SU-DHL-6 (cell line): ENCODE measurements at regions not wholly inside any gene's neighbourhood (a gene's known extent, or its start where the extent isn't known, plus 50 kb on each side); places are given as distances from the start of the nearest gene placed in this dataset.

Source experiments
- H2AFZ ChIP-seq: fragments of 200-600 bp; sonication (generic); 2 replicates; pipeline ENCODE4 v1.6.1; 2014; ENCODE audit warnings: low read depth, mild to moderate bottlenecking, moderate library complexity, mixed read lengths, antibody characterized with exemption, low read length; ENCODE audit not compliant: severe bottlenecking
- H3F3A ChIP-seq: fragments of 200-600 bp; shearing (Covaris generic); 2 replicates; pipeline ENCODE4 v1.6.0; 2016; ENCODE audit warnings: antibody characterized with exemption, mild to moderate bottlenecking; ENCODE audit not compliant: insufficient read depth
- H3K27ac ChIP-seq: fragments of 200-600 bp; sonication (generic); 2 replicates; pipeline ENCODE4 v1.5.1; 2016; ENCODE audit warnings: low read depth, mild to moderate bottlenecking, low read length, moderate library complexity, mixed read lengths
- H3K27me3 ChIP-seq: fragments of 200-600 bp; sonication (generic), shearing (Covaris generic); 2 replicates; pipeline ENCODE4 v1.6.0; 2014; ENCODE audit warnings: mild to moderate bottlenecking, low read length
- H3K36me3 ChIP-seq: fragments of 200-600 bp; sonication (generic); 2 replicates; pipeline ENCODE4 v1.6.1; 2014; ENCODE audit warnings: mild to moderate bottlenecking, low read length, mixed read lengths
- H3K4me2 ChIP-seq: fragments of 300-600, 200-600 bp; shearing (Covaris generic), sonication (generic); 2 replicates; pipeline ENCODE4 v1.6.0; 2014; ENCODE audit warnings: low read length, low read depth, mild to moderate bottlenecking; ENCODE audit not compliant: poor library complexity, severe bottlenecking
- H3K4me3 ChIP-seq: fragments of 200-600 bp; sonication (generic); 2 replicates; pipeline ENCODE4 v1.5.1; 2014; ENCODE audit warnings: antibody characterized with exemption, low read length, mild to moderate bottlenecking, mixed read lengths; ENCODE audit not compliant: insufficient read depth, poor library complexity, severe bottlenecking
- H3K79me2 ChIP-seq: fragments of 200-600 bp; sonication (generic); 2 replicates; pipeline ENCODE4 v1.6.1; 2014; ENCODE audit warnings: mild to moderate bottlenecking, low read length, moderate library complexity; ENCODE audit not compliant: insufficient read depth
- H3K9ac ChIP-seq: fragments of 200-600 bp; sonication (generic); 2 replicates; pipeline ENCODE4 v1.7.0; 2014; ENCODE audit warnings: mild to moderate bottlenecking, low read length
- H3K9me2 ChIP-seq: fragments of 200-600 bp; sonication (generic); replicated peaks from 2 replicates; pipeline ENCODE4 v1.6.1; 2014; ENCODE audit warnings: low read length; ENCODE audit not compliant: insufficient read depth
- H3K9me3 ChIP-seq: fragments of 200-600 bp; sonication (generic); 2 replicates; pipeline ENCODE4 v1.6.1; 2014; ENCODE audit warnings: low read length, mixed read lengths; ENCODE audit not compliant: insufficient read depth
- H4K20me1 ChIP-seq: fragments of 200-600 bp; sonication (generic); 2 replicates; pipeline ENCODE4 v1.6.1; 2014; ENCODE audit warnings: low read depth, mild to moderate bottlenecking, antibody characterized with exemption, low read length, moderate library complexity, mixed read lengths
- CTCF ChIP-seq: fragments of 200-600 bp; sonication (generic); IDR thresholded peaks from one replicate; pipeline ENCODE4 v1.5.1; 2017; ENCODE audit warnings: antibody characterized with exemption, mild to moderate bottlenecking, low read length, moderate library complexity; ENCODE audit not compliant: insufficient read depth, poor library complexity, severe bottlenecking
- EZH2phosphoT487 ChIP-seq: fragments of 200-600 bp; sonication (generic), shearing (Covaris generic); conservative IDR thresholded peaks from 2 replicates; pipeline ENCODE4 v1.6.1; 2018; ENCODE audit warnings: mild to moderate bottlenecking, antibody characterized with exemption, low read length, moderate library complexity, mixed read lengths

- Histone ChIP-seq H3K4me2 (no peak overlapping the region), H3K79me2 (no peaks in the 10 kb centered on the region), H3F3A (no peaks in the 10 kb centered on the region), H3K27ac (no peak overlapping the region), H3K36me3 (no peaks in the 10 kb centered on the region), H4K20me1 (no peaks in the 10 kb centered on the region), H3K9me2 (no peaks in the 10 kb centered on the region), H2AFZ (no peak overlapping the region), H3K9me3 (no peaks in the 10 kb centered on the region), H3K4me3 (no peak overlapping the region), H3K9ac (no peak overlapping the region), H3K27me3 (no peaks in the 10 kb centered on the region)
- no peak for TF ChIP-seq EZH2phosphoT487
- no peak for TF ChIP-seq CTCF
These were observed 132.4 kb upstream of the USP9X start for GRCh38 chrX:40952855-40953254.

GRCh38 chrX:40953369-40953768 is 131.9 kb upstream of the USP9X start:
- TF ChIP-seq EZH2phosphoT487 (no peak), CTCF (no peak)
- Histone ChIP-seq H3K27ac (no peak overlapping the region), H3K27me3 (no peaks in the 10 kb centered on the region), H3K9me3 (no peaks in the 10 kb centered on the region), H3K9ac (no peak overlapping the region), H3K4me2 (no peak overlapping the region), H4K20me1 (no peaks in the 10 kb centered on the region), H3K4me3 (no peak overlapping the region), H2AFZ (no peak overlapping the region), H3F3A (no peaks in the 10 kb centered on the region), H3K79me2 (no peaks in the 10 kb centered on the region), H3K9me2 (no peaks in the 10 kb centered on the region), H3K36me3 (no peaks in the 10 kb centered on the region)

- Histone ChIP-seq H4K20me1 (no peaks in the 10 kb centered on the region), H3K79me2 (no peaks in the 10 kb centered on the region), H3K9me3 (no peaks in the 10 kb centered on the region), H3K27ac (no peak overlapping the region), H2AFZ (no peak overlapping the region), H3F3A (no peaks in the 10 kb centered on the region), H3K4me3 (no peak overlapping the region), H3K36me3 (no peaks in the 10 kb centered on the region), H3K4me2 (no peak overlapping the region), H3K27me3 (no peaks in the 10 kb centered on the region), H3K9me2 (no peaks in the 10 kb centered on the region), H3K9ac (no peak overlapping the region)
- TF ChIP-seq CTCF: no peak
These were observed 125.2 kb upstream of the USP9X start for GRCh38 chrX:40960041-40960440.
